NCI-H526 treated with DMSO at 0.1 percent for 48 hours (cell line): ENCODE measurements at regions not wholly inside any gene's neighbourhood (a gene's known extent, or its start where the extent isn't known, plus 50 kb on each side); places are given as distances from the start of the nearest gene placed in this dataset.

Experiments
- DNase-seq: peaks from one replicate; lab custom pipeline; 2025; lab: John Stamatoyannopoulos, UW

DNA sequence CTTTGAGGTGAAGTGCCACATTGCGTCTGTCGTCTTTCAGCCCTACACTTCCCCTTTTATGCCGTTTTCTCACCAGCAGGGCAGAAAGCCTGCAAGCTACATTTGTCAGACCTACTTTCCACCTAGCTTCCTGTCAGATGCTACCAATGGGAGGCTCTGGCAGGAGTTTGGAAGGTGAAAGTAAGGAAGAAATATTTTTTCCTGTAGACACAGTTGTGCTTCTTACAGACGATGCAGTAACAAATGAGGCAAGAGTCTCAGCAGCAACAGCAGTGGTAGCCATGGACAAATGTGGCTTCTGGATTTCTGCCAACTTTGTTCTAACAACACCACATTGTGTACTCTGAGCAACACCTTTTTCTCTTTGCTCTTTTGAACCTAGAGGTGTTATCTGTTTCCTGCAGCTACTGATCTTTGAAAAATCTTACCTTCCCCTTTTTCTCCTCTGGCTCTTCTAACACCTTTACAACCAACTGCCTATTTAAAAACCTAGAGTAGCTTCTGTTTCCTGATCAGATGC, 70.6 kb upstream of the STT3B start:
- DNase-seq: no peak

DNA sequence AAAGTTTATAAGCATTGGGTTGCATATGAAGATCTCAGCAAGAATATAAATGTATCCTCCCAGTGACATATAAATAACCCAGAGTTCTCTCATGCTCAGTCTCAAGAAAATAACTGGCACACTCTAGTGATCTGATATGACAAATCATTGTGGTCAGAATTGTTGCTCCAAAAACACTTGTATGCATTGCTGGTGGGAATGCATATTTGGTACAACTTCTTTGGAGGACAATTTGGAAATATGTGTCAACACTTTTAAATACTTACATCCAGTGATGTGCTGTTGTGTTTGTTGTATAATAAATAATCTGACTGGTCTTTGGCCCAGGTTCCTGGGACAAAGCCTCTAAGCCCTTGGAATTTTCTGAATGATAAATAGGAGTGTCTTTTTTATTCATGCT, 66.7 kb upstream of the STT3B start:
- no peak for DNase-seq

DNA sequence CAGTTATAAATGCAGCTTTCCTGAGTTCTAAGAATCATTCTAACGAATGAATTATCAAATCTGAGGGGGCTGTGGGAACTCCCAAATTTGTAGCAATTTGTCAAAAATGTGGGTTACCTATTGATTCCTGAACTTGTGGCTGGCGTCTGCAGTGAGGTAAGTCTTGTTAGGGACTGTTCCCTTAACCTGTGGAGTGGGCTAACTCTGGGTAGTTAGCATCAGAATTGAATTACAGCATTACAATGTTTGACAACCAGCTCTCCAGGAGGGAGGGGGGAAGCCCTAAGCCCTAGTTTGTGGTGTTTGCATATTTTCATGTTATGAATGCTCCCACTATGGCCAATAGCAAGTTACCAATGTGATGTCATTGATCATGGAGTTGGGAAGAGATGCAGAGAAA, 65.9 kb upstream of the STT3B start:
- DNase-seq: no peak

DNA sequence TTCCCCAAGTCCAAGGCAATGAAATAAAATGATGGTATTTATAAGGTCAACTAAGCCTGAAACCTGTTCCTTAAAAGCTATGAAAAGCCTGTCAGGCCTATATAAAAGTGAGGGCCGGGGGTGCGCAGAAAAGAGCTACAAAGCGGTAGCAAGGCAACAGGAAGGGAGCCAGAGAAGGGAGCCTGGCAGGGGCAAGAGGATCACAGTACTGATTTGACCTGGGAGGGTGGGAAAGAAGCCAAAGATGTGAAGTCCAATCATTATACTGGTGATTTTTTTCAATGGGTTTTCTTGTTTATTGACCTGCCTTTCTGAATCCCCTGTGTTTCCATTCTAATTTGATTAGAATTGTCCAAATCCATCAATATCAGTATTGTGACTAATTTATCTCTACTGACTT, 64.3 kb upstream of the STT3B start:
- DNase-seq: no peak

DNA sequence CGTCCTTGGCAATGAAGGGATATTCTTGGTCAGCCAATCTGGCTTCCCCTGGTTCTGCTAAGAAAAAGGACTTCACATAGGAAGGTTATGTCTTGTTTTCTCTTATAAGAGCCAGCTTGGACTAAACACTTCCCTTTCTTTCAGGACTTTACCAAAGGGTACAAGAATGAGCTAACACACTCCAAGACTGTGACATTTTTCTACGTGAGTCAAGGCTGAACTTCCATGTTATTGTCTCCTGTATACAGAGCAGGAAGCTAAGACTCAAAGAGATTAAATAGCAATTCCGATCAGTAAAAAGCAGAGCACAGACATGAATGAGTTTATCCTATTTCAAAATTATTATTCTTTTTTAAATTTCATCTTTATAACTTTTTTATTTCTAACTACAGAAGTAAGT, 63.3 kb upstream of the STT3B start:
- DNase-seq: no peak

DNA sequence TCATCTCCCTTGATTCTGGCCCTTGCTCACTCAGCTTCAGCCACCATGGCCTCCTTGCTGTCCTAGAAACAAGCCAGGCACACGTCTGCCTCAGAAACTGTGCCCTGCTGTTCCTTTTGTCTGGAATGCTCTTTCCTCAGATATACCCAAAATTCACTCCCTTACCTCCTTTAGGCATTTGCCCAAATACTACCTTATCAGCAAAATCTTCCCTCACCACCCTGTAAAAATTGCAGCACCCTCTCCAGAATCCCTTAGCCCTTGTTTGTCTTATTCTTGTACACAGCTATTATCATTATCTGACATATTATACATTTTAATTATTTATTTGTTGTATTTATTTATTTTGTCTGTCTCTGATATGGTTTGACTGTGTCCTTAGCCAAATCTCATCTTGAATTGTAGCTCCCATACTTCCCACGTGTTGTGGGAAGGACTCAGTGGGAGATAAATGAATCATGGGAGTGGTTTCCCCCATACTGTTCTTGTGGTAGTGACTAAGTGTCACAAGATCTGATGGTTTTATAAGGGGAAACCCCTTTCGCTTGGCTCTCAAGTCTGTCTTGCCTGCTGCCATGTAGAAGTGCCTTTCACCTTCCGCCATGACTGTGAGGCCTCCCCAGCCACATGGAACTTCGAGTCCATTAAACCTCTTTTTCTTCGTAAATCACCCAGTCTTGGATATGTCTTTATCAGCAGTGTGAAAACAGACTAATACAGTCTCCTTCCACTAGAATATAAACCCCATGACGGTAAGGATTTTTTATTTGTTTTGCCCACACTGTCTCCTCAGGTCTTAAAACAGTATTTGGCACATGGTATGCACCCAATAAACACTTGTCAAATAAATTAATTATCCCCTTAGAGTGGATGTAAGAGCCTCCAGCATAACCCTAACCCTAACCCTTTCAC, 60.0 kb upstream of the STT3B start:
- no peak for DNase-seq

DNA sequence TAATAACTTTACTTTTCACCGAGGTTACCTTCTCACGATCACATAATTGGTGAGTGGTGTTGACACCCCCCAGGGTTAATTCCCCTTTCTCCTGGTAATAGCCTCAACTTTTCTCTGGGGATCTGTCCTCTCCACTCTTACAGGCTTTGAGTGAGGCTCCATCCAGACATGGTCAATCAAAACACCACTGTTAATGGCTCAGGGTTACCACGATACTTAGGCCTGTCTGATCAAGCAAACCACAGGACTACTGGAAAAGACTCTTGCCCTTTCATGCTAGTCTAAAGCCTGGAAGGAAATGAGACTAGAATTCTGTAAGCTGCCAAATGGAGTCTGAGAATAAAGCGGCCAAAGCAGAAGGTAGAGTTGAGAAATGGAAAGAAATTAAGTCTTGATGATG, 56.5 kb upstream of the STT3B start:
- no peak for DNase-seq

DNA sequence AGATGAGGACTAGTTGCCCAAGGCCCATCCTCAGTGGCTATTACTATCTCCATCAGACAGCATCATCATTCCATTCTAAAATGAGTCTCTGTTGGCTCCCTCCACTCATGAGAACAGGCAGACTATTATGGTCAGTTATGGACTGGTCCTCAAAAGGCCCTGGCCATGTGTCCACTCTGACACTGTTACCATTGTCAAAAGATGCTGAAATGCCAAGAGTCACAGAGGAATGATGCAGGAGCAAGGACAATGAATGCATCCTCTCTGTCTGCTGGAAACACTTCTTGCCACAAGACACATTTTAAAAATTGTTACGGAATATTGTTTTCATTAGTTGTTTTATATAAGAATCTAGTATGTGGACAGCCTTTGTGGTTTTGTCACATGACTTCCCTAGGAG, 53.3 kb upstream of the STT3B start:
- DNase-seq: no peak

DNA sequence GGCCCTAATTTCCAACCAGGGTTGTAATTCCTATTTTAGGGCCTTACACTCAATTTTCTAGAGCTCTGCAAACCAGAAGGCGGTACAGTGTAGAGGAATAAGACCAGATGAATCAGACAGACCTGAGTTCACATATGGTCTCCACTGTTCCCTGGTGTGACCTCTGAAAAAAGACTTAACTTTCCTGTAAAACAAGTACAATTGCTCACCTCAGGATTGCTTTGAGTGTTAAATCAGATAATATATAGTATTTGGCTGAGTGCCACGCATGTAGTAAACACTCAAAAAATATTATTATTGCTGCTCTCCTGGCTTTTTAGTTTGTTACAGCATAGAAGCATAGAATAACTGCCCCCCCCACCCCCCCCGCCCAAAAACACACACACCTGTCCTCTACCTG, 51.0 kb upstream of the STT3B start:
- no peak for DNase-seq

DNA sequence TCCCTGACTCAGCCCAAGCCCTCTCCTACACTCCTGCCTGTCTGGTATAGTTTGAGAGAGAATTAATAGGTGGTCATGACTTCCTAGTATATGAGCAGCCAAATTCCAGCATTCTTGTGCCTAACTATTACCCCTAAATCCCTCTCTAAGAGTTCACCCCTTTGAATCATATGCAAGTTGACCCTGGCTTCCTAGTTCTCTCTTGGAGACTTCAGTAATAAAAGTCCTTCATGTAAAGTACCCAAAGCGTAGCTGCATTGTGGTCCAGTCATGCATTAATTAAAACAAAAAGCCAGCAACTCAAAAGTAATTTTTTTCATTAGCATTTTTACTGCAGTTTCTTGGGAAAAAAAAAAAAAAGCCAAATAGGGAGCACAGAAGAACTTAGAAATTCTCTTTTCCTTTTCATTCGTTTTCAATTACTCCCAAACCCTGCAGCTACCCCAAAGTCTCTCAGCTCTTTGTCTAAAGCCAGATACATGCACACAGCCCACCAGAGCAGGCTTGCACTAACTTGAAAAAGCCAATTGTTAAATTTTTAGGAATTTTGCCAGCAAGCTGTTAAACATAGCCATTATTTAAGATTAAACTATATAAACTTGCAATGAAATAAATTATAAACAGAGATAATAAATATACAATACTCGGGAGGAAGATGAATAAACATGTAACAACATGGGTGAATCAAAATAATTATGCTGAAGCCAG, 50.1 kb upstream of the STT3B start:
- no peak for DNase-seq
